DND-41 (cell line): ENCODE measurements at regions not wholly inside any gene's neighbourhood (a gene's known extent, or its start where the extent isn't known, plus 50 kb on each side); places are given as distances from the start of the nearest gene placed in this dataset.

Experiments
- ATAC-seq: fragments of 200-7000 bp; cut with Tn5 transposase; 3 replicates; pipeline ENCODE4 v1.9.1; 2021; ENCODE audit warnings: low read depth; ENCODE audit not compliant: insufficient read depth
- DNase-seq: peaks from one replicate; pipeline ENCODE4 v3.0.0-alpha.2; 2020
- H2AFZ ChIP-seq: 2 replicates; pipeline ENCODE4 v1.6.0; 2012; ENCODE audit warnings: low read depth, low read length
- H3K27ac ChIP-seq: 2 replicates; pipeline ENCODE4 v1.5.1; 2012; ENCODE audit warnings: low read length, inconsistent platforms
- H3K27me3 ChIP-seq: fragments of 200-600 bp; sonication (generic); 2 replicates; pipeline ENCODE4 v1.6.0; 2012; ENCODE audit warnings: low read length, mild to moderate bottlenecking, inconsistent platforms; ENCODE audit not compliant: insufficient read depth, poor library complexity
- H3K36me3 ChIP-seq: 2 replicates; pipeline ENCODE4 v1.5.1; 2012; ENCODE audit warnings: low read length, inconsistent platforms; ENCODE audit not compliant: insufficient read depth
- H3K4me1 ChIP-seq: 2 replicates; pipeline ENCODE4 v1.5.1; 2012; ENCODE audit warnings: mild to moderate bottlenecking, low read length; ENCODE audit not compliant: insufficient read depth
- H3K4me2 ChIP-seq: 2 replicates; pipeline ENCODE4 v1.6.0; 2012; ENCODE audit warnings: mild to moderate bottlenecking, moderate library complexity, low read length, inconsistent platforms; ENCODE audit not compliant: insufficient read depth
- H3K4me3 ChIP-seq, 2 experiments: fragments of 200-600 bp in 1 of 2; shearing (Covaris generic) in 1 of 2; 2 replicates each; pipeline ENCODE4 v1.5.1; 2012 to 2016; ENCODE audit warnings: inconsistent platforms in 2 of 2, low read length in 2 of 2, mild to moderate bottlenecking in 2 of 2, low read depth in 1 of 2, moderate library complexity in 1 of 2
- H3K79me2 ChIP-seq: 2 replicates; pipeline ENCODE4 v1.6.0; 2012; ENCODE audit warnings: low read length, inconsistent platforms; ENCODE audit not compliant: insufficient read depth
- H3K9ac ChIP-seq: 2 replicates; pipeline ENCODE4 v1.6.0; 2012; ENCODE audit warnings: low read depth, mild to moderate bottlenecking, inconsistent platforms, low read length, moderate library complexity
- H3K9me3 ChIP-seq: 2 replicates; pipeline ENCODE4 v1.5.1; 2012; ENCODE audit warnings: low read length, moderate library complexity, mild to moderate bottlenecking, inconsistent platforms; ENCODE audit not compliant: insufficient read depth, severe bottlenecking
- H4K20me1 ChIP-seq: 2 replicates; pipeline ENCODE4 v1.6.0; 2012; ENCODE audit warnings: low read length; ENCODE audit not compliant: insufficient read depth
- CTCF ChIP-seq: IDR thresholded peaks from 2 replicates; pipeline ENCODE4 v1.5.1; 2012; ENCODE audit warnings: borderline replicate concordance, low read length, moderate library complexity, mild to moderate bottlenecking; ENCODE audit not compliant: poor library complexity, severe bottlenecking; ENCODE audit errors: extremely low read depth
- EZH2 ChIP-seq: IDR thresholded peaks from 3 replicates; pipeline ENCODE4 v1.6.1; 2012; ENCODE audit warnings: borderline replicate concordance, low read depth, mild to moderate bottlenecking, moderate library complexity, low read length, inconsistent platforms; ENCODE audit not compliant: severe bottlenecking

DNA sequence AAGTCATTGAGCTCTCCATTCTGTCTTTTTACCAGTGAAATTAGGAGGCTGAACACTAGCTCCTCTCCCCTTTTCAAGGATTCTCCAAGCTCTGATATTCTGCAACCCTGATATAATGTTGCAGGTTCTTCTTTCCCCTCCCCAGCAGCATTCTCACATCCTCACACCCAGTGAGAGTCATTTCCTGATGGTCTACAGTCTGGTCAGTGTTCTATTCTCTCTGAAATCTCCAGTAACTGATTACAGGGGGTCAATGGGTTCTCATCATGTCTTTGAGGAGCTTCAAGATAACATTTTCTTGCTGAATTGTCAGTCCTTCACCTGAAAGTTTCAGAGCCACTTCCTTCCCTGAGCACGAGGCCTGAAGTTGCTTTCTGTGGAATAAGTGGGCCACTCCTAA, 299.4 kb downstream of the PTEN start:
- TF ChIP-seq EZH2, result no peak
- TF ChIP-seq CTCF, result no peak
- Histone ChIP-seq H4K20me1 (no peaks in the 10 kb centered on the region), H2AFZ (no peak overlapping the region), H3K9me3 (no peaks in the 10 kb centered on the region), H3K36me3 (no peaks in the 10 kb centered on the region), H3K4me2 (no peak overlapping the region), H3K4me1 (0 out of 2 replicates have a peak, but pooled peaks cover 2% of the 10 kb centered on the region), H3K4me3 (no peak overlapping the region), H3K27ac (no peak overlapping the region), H3K9ac (no peak overlapping the region), H3K79me2 (no peaks in the 10 kb centered on the region), H3K27me3 (no peaks in the 10 kb centered on the region)
- ATAC-seq (no peak), DNase-seq (no peak)

- no peaks in the 10 kb centered on the region for H3K27me3 ChIP-seq
- H3K4me2 ChIP-seq, result no peak overlapping the region
- H3K27ac ChIP-seq, result no peak overlapping the region
- H2AFZ ChIP-seq, result no peak overlapping the region
- no peak overlapping the region for H3K9ac ChIP-seq
- DNase-seq (no peak), ATAC-seq (no peak; the same call in 2 of the 3 replicates)
- H3K79me2 ChIP-seq, result no peaks in the 10 kb centered on the region
- no peaks in the 10 kb centered on the region for H4K20me1 ChIP-seq
- H3K36me3 ChIP-seq, result no peaks in the 10 kb centered on the region
- TF ChIP-seq CTCF, result no peak
- TF ChIP-seq EZH2, result no peak
- H3K4me3 ChIP-seq, result no peak overlapping the region
- H3K4me1 ChIP-seq, result no peaks in the 10 kb centered on the region
- peaks cover 7% of the 10 kb centered on the region for H3K9me3 ChIP-seq
These were observed 300.1 kb downstream of the PTEN start for GRCh38 chr10:88163572-88163971.

DNA sequence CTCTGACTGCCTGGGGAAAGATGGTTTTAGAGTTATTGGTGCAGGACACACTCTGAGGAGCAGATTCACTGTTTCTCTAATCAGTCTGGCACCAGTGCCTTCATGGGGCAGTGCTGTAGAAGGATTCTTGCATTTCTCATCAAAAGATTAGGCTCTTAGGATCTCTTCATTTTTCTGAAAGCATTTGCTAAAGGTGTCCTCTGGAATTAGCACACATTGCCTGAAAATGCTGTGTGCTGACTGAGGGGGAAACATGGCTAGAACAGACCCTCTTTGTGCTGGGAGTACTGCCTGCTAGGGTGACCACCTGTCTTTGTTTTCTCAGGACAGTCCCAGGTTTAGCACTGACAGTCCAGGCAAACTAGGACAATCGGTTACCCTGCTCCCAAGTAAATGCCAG, 301.0 kb downstream of the PTEN start:
- no peak overlapping the region for H3K4me3 ChIP-seq
- H4K20me1 ChIP-seq, result no peaks in the 10 kb centered on the region
- no peak overlapping the region for H3K4me2 ChIP-seq
- H3K9ac ChIP-seq, result no peak overlapping the region
- TF ChIP-seq EZH2 (no peak), CTCF (no peak)
- no peak overlapping the region for H2AFZ ChIP-seq
- DNase-seq (no peak), ATAC-seq (no peak)
- no peaks in the 10 kb centered on the region for H3K79me2 ChIP-seq
- H3K9me3 ChIP-seq, result peaks cover 11% of the 10 kb centered on the region
- H3K27me3 ChIP-seq, result no peaks in the 10 kb centered on the region
- peaks cover 1% of the 10 kb centered on the region; the same call in 1 of the 2 replicates for H3K4me1 ChIP-seq
- H3K27ac ChIP-seq, result no peak overlapping the region
- no peaks in the 10 kb centered on the region for H3K36me3 ChIP-seq

DNA sequence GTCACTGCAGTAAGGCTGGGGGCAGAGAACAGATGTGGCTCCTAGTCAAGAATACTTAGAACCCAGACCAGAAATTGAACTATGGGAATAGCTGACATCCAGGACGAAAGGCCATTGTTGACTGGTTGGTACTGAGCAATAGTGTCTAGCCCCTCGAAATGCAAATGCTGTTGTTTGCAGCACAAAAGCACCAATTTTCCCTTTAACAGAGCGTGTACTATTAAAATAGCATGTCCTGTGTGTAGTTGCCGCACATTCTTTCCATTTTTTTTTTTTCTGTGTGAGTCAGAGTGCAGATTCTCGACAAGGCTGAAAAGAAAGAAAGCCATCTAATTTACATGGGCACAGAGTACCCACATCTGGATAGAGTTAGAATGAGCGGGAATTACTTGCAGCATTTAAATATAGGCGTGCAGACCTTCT, 302.4 kb downstream of the PTEN start:
- Histone ChIP-seq H3K36me3 (no peaks in the 10 kb centered on the region), H3K79me2 (no peaks in the 10 kb centered on the region), H3K27ac (no peak overlapping the region), H3K9me3 (peaks cover 11% of the 10 kb centered on the region), H3K4me2 (no peak overlapping the region), H2AFZ (no peak overlapping the region), H3K4me1 (peaks cover 15% of the 10 kb centered on the region), H4K20me1 (no peaks in the 10 kb centered on the region), H3K9ac (no peak overlapping the region), H3K27me3 (no peaks in the 10 kb centered on the region), H3K4me3 (no peak overlapping the region)
- TF ChIP-seq CTCF, result no peak
- no peak for TF ChIP-seq EZH2
- DNase-seq (no peak), ATAC-seq (no peak)
